Activated CD8-positive, alpha-beta memory T cell treated with anti-CD3 and anti-CD28 coated beads for 1 hour (primary cell): ENCODE measurements at regions not wholly inside any gene's neighbourhood (a gene's known extent, or its start where the extent isn't known, plus 50 kb on each side); places are given as distances from the start of the nearest gene placed in this dataset.
"Not testable (repeated sequence)": the region's sequence is repeated elsewhere in the genome, so short reads cannot be mapped to it uniquely, and the experiment has no call there.

Experiments used
- DNase-seq, 2 donors: peaks; one replicate each; pipeline ENCODE4 v3.0.0-alpha.2; 2020; ENCODE audit warnings: low read depth in 1 of 2; ENCODE audit errors: extremely low read depth in 1 of 2

GRCh38 chr6:2611092-2611491, 139.6 kb downstream of the MYLK4 start:
- DNase-seq = no peak

GRCh38 chr6:2608503-2608902, 142.2 kb downstream of the MYLK4 start:
- DNase-seq = no peak

- no peak for DNase-seq
These were observed 150.4 kb downstream of the MYLK4 start for GRCh38 chr6:2600363-2600762.

GRCh38 chr6:2599817-2600216, 150.9 kb downstream of the MYLK4 start:
- no peak for DNase-seq

GRCh38 chr6:2598867-2599266, 151.9 kb downstream of the MYLK4 start:
- no peak for DNase-seq

- no peak for DNase-seq
These were observed 152.7 kb downstream of the MYLK4 start for GRCh38 chr6:2597991-2598390.

GRCh38 chr6:2597457-2597856, 153.3 kb downstream of the MYLK4 start:
- not testable (repeated sequence) for DNase-seq

- no peak for DNase-seq
These were observed 154.5 kb downstream of the MYLK4 start for GRCh38 chr6:2596222-2596621.

GRCh38 chr6:2594868-2595267, 155.9 kb downstream of the MYLK4 start:
- DNase-seq = no peak

GRCh38 chr6:2593167-2593566, 157.6 kb downstream of the MYLK4 start:
- no peak for DNase-seq

- DNase-seq = no peak
These were observed 161.5 kb downstream of the MYLK4 start for GRCh38 chr6:2589171-2589661.

GRCh38 chr6:2583459-2583858, 167.3 kb downstream of the MYLK4 start:
- no peak for DNase-seq

GRCh38 chr6:2582268-2582667, 168.5 kb downstream of the MYLK4 start:
- DNase-seq = no peak

GRCh38 chr6:2581611-2582010, 169.1 kb downstream of the MYLK4 start:
- no peak for DNase-seq

- no peak for DNase-seq
These were observed 169.7 kb downstream of the MYLK4 start for GRCh38 chr6:2581011-2581410.

GRCh38 chr6:2579804-2580570, 170.7 kb downstream of the MYLK4 start:
- DNase-seq = no peak

GRCh38 chr6:2579241-2579761, 171.4 kb downstream of the MYLK4 start:
- DNase-seq = no peak

- no peak for DNase-seq
These were observed 172.0 kb downstream of the MYLK4 start for GRCh38 chr6:2578767-2579166.

- no peak for DNase-seq
These were observed 174.2 kb downstream of the MYLK4 start for GRCh38 chr6:2576499-2576898.

- DNase-seq = no peak
These were observed 175.5 kb downstream of the MYLK4 start for GRCh38 chr6:2575236-2575635.

- not testable (repeated sequence) for DNase-seq
These were observed 181.3 kb downstream of the MYLK4 start for GRCh38 chr6:2569420-2569819.

- DNase-seq = no peak
These were observed 184.7 kb downstream of the MYLK4 start for GRCh38 chr6:2566048-2566447.

GRCh38 chr6:2565499-2565898, 185.2 kb downstream of the MYLK4 start:
- no peak for DNase-seq
